ENCODE measurements at regions not wholly inside any gene's neighbourhood (a gene's known extent, or its start where the extent isn't known, plus 50 kb on each side); places are given as distances from the start of the nearest gene placed in this dataset.

DNA sequence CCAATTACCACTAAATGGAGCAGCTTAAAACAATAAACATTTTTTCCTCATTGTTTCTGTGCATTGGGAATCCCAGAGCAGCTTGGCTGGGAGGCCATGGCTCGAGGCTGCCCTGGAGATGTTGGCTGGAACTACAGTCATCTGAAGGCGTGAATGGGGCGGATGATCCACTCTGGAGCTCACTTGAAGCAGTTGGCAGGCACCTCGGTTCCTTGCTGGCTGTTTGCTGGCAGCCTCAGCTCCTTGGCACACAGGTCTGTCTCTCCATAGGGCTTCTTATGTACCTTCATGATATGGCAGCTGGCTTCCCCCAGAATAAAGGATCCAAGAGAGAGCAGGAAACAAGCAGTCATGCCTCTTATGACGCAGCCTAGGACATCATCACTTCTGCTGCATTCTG is 227.0 kb upstream of the COPS8 start:
- no peak for DNase-seq

DNA sequence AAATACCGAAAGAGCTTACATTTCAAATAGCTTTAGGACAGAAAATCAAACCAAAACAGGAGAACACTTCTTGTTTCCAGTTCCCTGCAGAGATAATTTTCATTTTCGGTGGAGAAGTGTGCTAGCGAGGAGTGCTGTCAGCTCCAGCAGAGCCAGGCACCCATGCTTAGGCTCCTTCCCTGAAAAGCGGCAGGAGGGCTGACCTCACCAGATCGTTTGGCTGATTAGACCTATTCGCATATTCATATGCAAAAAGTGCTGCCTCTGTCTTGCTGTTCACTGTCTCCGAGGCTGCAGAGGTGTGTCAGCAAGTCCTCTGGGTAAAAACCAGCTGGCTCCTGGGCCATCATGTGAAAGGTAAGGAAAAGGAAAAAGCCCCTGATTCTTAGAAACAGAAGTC is 225.8 kb upstream of the COPS8 start:
- DNase-seq: no peak

DNA sequence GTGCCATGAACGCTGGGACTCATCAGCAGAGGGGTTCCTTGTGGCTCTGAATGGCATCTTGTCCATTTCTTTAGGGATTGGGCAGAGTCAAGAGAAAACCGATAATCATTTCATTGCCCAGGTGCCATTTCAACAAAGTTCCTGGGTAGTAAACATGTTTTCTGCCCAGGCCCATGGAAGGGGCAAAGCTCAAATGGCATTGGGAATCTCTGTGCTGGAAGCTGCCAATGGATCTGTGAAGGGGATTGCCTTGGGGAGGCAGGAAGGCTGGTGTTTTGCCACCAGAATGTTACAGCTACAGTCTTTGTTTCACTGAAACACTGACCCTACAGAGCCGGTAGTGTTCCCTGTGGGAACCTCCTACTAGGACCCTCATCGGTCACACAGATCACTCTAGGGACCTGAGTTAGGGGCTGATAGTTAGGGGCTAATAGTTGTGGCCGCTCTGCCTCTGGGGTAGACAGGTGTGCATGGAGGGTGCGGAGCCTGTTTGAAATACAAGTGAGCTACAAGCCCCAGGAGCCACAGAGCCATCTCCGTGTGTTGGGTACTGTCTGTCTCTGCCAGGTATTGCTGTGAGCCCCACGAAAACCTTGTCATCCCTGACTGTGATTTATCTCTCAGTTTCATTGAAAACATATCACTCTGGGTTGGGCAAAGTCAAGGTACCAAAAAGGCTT is 224.4 kb upstream of the COPS8 start:
- DNase-seq: no peak

DNA sequence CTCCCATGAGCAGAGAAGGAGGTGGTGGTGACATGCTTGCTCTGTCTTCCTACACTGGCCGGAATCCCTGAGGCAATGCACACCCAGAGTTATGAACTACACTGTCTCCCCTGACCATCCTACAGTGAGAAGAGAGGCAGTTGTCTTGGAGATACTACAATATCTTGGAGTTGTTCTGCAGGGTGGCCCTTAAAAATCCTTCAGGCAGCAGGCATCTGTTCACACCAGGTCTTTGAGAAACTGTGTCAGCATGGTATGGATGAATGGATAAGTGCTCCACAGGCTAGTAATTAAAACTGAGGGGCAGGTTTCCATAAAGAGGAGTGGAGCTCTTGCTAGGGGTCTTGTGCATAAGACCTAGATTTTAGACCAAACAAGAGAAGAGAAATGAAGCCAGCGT is 223.7 kb upstream of the COPS8 start:
- no peak for DNase-seq

DNA sequence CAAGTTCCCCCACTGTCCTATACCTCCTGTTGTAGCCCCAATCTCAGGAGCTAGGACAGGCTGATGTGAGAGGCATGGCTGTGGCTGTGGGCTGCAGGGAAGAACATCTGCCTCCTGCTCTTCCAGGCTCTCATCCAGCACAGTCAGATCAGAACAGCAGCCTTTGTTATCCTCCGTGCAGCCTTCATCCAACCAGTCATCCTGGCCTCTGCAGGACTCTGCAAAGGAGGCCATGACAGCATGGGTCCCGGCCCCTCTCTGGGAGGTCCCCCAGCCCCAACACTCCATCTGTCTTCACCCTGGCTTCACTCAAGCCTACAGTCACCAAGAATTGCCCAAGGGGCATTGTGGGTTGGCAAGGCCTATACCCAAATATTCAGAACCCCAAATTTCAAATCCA is 223.2 kb upstream of the COPS8 start:
- DNase-seq: no peak

DNA sequence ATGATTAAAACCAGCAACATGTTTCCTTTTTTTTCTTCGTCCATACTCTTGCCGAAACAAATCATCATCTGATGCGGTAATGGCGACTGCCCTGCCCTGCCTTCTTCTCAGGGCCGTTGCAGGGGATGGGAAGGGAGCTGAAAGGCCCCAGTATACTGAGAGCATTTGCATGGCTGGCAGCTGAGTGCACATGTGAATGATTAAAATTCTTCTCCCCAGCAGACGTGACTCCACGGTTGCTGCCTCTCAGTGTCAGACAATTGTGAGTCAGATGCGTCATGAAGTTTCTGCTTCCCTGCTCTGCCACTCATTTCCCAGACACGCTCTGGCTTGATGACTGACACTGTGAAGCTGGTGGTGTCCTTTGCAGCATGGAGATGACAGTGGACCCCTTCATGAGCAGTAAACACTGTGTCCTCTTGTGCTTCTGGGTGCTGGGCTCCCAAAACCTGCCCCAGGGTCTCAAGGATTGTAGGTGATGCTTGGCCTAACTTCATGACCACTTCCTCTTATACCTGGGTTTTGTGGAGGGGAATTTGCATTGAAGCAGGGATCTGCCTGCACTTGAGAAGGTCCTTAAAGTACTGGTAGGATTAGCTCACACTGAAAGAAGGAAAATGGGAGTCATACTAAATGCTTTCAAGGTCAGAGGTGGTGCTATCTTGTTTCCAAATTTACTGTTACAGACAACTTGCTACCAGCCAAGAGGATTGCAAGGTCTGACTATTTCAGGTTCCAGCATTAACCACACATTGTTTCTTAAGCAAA is 222.5 kb upstream of the COPS8 start:
- no peak for DNase-seq

DNA sequence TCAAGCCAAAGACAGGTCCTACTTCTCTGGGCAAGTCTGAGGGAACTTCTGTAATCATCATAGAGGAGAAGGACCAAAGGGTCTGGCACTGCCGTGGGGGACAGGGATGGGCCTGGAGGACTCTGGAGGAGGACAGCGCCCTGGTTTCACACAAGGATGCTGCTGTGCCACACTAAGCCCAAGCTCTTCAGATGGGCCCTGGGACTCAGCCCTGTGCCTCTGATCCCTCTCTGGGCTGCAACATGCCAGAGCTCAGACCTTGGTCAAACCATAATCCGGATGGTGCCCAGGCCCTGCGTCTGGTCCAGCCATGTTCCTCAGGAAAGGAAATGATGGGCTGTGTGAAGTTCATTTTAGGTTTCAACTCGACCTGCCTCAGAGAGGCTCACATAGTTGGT is 222.0 kb upstream of the COPS8 start:
- no peak for DNase-seq

DNA sequence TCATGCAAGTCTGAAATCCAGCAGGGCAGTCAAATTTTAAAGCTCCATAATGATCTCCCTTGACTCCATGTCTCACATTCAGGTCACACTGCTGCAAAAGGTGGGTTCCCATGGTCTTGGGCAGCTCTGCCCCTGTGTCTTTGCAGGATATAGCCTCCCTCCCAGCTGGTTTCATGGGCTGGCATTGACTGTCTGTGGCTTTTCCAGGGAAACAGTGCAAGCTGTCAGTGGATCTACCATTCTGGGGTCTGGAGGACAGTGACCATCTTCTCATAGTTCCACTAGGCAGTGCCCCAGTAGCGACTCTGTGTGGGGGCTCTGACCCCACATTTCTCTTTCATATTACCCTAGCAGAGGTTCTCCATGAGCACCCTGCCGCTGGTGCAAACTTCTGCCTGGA is 220.6 kb upstream of the COPS8 start:
- DNase-seq: no peak

DNA sequence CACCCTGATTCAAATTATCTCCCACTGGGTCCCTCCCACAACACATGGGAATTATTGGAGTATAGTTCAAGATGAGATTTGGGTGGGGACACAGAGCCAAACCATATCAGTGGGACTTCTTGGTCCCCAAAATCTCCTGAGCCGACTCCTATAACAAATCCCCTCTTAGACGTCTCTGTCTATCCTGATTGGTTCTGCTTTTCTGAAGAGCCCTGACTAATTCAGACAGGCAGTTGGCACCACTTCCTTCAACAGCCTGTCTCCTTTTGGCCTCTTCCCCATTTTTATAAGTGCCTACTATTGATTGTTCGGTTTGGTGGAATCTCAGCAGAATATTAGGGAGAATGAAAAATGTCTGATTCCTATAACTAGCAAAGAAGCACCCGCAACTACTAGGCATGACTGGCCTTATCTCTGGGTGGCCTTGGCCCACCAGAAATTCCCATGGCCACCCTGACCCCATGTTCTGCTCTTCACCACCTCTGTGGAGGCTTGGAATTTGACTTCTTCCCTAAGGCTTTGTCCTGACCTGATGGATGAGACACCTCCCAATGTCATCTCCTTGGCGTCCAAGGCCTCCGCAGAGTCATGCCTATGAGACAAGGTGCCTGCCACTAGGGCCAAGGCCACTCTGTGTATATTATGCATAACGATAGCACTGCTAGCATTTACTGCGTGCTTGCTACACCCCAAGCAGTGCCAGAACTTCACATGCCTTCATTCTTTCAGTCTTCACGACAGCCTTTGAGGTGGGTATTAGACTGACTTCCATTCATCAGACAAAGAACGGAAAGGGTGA is 218.9 kb upstream of the COPS8 start:
- no peak for DNase-seq

DNA sequence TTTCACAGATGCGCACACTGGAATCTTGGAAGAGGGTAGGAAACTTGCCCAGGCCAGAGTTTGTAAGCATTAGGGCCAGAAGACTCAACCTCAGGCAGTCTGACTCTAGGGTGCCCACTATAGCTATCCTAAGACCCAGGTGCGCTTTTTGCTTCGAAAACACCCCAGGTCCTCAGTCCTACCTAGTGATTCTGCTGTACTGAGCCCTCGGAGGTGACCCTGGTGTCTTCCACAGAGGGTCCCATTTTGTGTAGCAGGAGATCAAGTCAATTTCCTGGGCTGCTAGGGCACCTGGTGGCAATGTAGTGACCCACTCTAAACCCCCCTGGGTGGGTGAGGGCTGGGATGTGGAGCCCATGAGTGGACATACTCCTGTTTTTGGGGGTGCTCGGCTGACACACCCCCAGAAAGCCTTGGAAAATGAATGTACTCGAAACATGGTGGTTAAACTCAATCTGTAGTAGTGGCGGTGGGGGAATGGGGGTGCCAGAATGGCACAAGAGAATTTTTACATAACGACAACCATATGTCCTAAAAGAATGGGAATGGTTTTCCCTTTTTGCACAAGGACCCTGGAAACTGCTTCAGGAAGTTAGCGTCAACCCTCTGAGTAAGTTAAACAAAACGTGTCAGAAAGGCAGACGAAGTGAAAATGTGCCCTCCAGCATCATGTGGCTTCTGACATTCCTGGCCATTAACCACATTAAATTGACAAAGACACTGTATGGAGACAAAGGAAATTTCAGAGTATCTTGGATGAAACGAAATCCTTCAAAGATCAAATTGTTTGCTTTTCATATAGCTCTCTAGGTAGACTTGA is 218.0 kb upstream of the COPS8 start:
- no peak for DNase-seq

DNA sequence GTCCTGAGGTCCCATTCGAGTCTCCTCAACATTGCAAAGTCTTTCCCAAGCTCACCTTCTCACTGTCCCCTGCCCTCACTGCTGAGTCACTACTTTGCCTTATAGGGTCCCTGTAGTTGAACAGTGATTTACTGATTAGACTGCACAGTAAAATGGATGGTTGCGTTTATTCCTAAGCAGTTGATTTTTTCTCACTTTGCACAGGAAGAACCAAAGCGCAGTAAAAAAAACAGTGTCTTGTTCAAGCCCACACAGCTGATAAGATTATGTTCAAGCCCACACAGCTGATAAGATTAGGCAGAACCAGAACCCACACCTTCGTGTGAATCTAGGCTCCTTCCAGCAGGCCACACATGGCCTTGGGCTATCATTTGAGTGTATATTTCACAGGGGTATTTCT is 215.3 kb upstream of the COPS8 start:
- DNase-seq: no peak

DNA sequence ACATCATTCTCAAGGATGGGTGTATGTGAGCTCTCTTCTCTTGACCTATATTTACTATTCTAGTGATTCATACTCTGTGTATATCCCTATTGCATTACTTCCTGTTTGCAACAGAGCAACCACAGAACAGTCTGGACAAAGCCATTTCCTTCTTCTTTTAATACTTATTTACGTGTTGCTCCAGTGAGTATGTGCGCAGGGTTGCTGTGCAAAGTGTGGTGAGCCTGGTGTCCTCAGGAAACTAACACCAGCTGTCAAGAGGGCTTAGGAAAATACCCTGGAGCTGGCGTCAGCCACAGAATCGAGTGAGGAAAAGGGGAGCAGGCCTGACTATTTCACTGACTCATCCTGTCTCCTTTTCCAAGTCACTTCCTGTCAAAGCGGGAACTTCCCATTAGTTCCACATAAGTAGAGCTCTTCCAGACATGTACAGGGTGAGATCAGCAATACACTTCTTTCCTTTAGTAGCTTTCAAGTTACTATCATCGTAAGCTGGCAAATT is 214.1 kb upstream of the COPS8 start:
- no peak for DNase-seq

DNA sequence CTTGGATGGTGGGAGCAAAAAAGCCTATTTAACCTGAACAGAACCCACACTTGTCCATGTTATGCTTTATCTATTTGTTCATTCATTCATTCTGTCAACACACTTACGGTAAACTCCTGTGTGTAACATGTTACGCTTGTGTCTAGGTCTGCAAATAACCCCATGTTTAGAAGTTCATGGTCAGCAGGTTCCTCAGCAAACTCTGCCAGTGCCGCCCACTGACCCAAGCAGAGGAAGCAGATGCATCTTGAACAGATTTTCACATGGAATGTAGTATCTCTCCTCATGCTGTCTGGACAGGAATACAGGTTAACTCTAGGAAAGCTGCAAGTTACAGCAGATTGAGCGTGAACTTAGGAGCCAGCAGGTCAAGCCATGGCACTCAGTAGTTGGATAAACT is 213.7 kb upstream of the COPS8 start:
- DNase-seq: no peak

DNA sequence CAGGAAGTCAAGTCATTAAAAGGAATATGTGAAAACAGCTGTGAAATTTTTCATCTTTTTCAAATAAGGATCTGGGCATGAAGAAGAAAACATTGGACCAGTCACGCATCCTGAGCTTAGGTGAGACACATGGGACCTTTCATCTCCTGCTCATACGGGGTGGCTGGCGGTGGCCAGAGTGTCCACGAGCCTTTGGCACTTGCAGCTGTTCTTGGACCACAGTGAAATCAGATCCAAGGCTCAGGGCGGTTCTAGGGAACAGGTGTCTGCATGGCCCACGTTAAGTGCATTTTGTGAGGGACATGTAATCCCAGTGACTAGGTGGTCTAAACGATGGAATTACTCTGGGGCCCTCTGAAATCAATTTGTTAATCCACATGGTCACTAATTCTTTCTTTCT is 212.7 kb upstream of the COPS8 start:
- DNase-seq: no peak

DNA sequence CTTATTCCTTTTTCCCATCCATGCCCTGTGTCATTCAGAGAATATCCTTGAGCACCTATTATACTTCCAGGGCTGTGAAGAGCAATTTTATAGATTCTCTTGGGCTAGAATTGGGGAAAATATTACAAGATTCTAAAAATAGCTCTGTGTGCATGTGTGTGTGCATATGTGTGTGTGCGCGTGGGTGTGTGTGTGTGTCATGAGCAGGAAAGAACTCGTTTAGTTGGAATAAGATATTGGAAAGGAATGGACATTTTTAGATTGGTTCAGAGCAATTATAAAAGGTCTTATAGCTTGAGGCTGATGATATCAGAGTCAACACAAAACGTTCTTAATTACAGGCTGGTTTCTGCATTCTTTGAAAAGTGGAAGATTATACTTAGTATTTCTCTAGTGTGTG is 212.1 kb upstream of the COPS8 start:
- DNase-seq: no peak

DNA sequence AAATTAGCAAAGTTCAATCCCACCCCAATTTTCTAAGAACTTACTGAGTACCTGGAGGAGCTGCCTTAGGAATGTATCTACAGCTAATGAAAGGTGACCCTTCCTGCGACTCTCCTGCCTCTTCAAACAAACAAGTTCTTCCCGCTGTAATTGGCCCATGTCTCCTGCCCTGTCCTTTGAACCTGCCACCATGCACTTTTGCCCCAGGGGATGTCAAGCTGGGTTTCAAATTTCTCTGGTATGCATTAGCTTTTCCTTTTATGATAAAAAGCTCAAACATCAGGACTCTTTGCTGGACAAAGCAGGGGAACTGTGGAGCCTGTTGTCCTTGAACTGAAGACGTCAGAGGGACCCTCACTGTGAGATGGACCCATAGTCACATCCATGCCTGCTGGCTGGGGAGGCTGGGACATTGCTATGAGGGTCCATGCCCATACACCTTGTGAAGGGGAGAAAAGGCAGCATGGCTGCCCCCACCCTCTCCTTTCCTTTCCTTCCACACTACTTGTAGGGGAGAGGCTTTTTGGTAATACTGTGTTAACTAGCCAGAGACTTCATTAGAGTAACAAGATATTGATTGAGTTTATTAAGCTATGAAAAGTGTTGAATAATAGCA is 210.7 kb upstream of the COPS8 start:
- no peak for DNase-seq

DNA sequence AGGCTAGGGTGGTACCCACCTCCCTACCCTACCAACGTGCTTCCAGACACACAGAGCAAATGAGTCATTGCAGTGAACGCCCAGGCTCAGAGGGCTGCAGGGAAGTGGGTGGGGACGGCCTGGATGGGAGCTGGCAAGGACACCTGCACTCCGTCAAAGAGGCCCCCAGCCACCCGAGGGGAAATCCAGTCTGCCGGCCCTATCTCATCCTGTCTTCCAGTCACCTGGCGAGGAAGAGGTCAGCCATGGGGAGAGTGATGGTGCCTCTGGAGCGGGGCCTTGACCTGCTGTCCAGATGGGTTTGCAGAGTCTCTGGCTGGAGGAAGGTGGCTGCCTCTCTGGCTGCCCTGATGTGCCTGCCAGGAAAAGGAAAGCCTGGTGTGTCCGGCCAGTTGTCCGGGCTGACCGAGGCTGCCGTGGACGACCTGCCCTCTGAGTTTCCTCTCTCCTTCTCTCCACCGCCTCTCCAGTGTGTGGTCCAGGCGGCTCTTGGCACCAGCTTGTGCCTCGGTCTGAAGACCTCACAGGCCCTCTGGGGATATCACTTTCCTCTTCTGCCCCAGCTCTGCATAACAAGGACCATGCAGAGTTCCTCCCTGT is 209.7 kb upstream of the COPS8 start:
- DNase-seq: no peak

DNA sequence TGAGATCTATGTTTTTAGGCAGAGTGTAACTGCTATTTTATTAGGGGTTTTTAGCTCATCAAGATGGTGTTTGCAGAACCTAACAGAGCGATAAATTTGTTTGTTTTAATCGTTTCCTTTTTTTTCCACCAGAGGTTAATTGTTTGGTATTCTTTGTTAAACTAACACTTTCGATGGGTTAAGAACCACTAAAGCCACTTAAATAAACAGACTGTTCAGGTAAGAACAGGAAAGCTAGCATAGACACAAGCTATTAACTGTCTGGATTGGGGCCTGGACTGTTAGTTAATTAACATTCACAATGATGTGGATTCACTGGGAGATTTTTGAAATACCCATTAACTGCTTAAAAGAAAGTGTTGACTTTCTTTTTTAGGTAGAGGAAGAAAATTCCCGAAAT is 209.0 kb upstream of the COPS8 start:
- no peak for DNase-seq

DNA sequence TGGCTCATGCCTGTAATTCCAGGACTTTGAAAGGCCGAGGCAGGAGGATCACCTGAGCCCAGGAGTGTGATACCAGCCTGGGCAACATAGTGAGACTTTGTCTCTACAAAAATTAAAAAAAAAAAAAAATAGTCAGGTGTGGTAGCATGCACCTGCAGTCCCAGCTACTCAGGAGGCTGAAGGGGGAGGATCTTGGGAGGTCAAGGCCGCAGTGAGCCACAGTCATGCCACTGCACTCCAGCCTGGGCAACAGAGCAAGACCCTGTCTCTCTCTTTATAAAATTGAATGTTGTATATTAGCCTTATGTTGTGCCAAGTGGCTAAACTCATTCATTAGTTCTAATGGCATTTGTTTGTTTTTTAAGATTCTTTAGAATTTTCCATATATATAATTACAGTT is 207.7 kb upstream of the COPS8 start:
- no peak for DNase-seq

DNA sequence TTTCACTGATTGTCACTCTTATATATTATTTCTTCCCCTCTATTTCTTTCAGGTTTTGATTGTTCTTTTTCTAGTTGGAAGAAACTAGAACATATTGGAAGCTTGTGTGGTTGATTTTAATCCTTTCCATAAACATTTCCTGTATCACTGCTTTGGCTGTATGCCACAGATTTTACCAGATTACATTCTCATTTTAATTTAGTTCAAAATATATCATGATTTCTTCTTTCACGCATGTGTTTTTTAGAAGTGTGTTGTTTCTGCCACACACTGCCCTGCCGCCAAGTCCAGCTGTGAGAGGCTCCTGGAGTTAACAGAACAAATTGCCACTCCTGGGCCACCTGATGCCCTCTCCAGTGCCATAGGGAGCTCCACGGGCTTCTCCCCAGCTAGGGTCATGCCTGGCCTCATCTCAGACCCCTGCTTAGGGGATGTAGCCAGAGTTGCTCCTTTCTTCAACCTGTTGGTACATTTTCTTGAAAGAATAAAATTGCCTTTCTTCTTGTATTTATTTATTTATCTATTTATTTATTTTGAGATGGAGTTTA is 206.2 kb upstream of the COPS8 start:
- DNase-seq: no peak

DNA sequence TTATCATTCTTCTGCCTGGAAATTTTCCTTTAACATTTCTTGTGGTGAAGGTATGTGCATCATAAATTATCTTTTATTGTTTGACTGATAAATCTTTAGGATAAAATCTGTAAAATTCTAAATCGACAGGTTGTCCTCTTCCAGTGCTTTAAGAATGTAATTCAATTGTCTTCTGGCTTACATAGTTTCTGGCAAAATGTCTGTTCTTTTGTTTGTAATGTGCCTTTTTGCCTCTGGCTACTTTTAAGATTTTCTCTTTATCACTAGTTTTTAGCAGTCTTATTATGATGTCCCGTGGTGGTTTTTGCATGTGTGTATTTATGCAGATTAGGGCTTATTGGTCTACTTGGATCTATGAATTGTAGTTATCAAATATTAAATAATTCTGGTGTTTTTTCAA is 203.6 kb upstream of the COPS8 start:
- DNase-seq: no peak

DNA sequence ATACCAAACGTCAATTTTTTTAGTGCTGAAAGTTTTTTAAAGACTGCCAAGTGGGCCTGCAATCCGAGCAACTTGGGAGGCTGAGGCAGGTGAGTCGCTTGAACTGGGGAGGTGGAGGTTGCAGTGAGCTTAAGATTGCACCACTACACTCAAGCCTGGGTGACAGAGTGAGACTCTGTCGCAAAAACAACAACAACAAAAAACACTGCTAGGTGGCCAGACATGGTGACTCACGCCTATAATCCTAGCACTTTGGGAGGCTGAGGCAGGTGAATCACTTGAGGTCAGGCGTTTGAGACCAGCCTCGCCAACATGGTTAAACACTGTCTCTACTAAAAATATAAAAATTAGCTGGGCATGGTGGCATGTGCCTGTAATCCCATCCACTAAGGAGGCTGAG is 202.8 kb upstream of the COPS8 start:
- no peak for DNase-seq
